ENCODE measurements at regions not wholly inside any gene's neighbourhood (a gene's known extent, or its start where the extent isn't known, plus 50 kb on each side); places are given as distances from the start of the nearest gene placed in this dataset.

DNA sequence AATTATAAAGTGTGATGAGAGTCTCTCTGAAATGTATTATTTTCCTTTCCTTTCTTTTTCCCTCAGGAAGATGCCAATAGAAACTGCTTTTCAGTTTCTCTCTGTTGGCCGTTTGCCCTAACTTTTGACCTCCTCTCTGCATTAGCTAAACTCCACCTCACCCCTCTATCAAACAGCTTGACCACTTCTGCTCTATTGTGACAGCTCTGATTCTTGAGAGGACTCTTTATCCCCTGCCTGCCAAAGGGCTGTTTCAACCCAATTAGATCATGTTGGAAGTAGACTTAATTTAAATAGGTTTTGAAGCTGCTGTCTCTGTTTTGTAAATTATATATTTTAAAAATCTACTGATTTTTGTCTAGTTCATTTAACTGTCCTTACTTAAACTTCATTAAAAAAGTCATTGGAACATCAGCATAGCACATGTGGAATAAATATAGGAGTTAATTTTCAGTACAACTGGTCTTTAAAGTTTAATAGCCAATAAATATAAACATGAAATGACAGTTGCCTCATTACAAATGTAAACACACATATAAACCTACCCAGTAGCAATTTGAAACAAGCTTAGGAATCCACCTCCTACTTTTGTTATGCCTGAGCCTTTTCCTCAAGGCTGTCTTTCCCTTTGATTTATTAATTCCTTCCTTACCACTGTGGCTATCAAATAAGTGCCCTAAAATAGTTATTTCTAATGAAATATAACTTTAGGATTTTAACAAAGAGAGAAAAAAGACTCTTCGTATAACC, 152.0 kb downstream of the CHRM3 start:
- TF ChIP-seq, protein P1, sequence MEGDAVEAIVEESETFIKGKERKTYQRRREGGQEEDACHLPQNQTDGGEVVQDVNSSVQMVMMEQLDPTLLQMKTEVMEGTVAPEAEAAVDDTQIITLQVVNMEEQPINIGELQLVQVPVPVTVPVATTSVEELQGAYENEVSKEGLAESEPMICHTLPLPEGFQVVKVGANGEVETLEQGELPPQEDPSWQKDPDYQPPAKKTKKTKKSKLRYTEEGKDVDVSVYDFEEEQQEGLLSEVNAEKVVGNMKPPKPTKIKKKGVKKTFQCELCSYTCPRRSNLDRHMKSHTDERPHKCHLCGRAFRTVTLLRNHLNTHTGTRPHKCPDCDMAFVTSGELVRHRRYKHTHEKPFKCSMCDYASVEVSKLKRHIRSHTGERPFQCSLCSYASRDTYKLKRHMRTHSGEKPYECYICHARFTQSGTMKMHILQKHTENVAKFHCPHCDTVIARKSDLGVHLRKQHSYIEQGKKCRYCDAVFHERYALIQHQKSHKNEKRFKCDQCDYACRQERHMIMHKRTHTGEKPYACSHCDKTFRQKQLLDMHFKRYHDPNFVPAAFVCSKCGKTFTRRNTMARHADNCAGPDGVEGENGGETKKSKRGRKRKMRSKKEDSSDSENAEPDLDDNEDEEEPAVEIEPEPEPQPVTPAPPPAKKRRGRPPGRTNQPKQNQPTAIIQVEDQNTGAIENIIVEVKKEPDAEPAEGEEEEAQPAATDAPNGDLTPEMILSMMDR (IDR thresholded peaks at IDR 0.05), result no peak
- no peak for TF ChIP-seq POLR2A (IDR thresholded peaks at IDR 0.05)
- no peak for TF ChIP-seq POLR2AphosphoS5 (IDR thresholded peaks at IDR 0.05)
